ENCODE measurements at regions not wholly inside any gene's neighbourhood (a gene's known extent, or its start where the extent isn't known, plus 50 kb on each side); places are given as distances from the start of the nearest gene placed in this dataset.
A peak's percentile ranks its signal among the peaks of the same experiment; 100 is the strongest.

- 100% methylated on average over 2 of the region's 3 CpGs for WGBS (ENCODE audit: insufficient coverage)
- H3K27ac ChIP-seq (ENCODE audit: low read depth, low read length) = no peak overlapping the region
- DNase-seq (ENCODE audit: low read depth in 4 of 6, low spot score in 6 of 6) = no peak
Measured at GRCh38 chr4:108315694-108316093, 147.0 kb upstream of the LEF1 start.

GRCh38 chr4:108314900-108315589, 146.3 kb upstream of the LEF1 start:
- no peak overlapping the region for H3K27ac ChIP-seq (ENCODE audit: low read depth, low read length)
- no peak overlapping the region for H3K4me3 ChIP-seq (ENCODE audit: low read depth, low read length)
- DNase-seq (ENCODE audit: low read depth in 4 of 6, low spot score in 6 of 6) = no peak
- H3K36me3 ChIP-seq (ENCODE audit: control insufficient read depth, insufficient read depth, low read length) = no peaks in the 10 kb centered on the region
- no peaks in the 10 kb centered on the region for H3K27me3 ChIP-seq (ENCODE audit: control insufficient read depth, insufficient read depth, low read length)
- no peaks in the 10 kb centered on the region for H3K9me3 ChIP-seq (ENCODE audit: control insufficient read depth, insufficient read depth, low read length)
- H3K4me1 ChIP-seq (ENCODE audit: control insufficient read depth, insufficient read depth, low read length) = no peaks in the 10 kb centered on the region
- WGBS (ENCODE audit: insufficient coverage) = 88% methylated on average over 1 of the region's 8 CpGs

More at GRCh38 chr4:108315694-108316093, 147.0 kb upstream of the LEF1 start:
- no peaks in the 10 kb centered on the region for H3K9me3 ChIP-seq (ENCODE audit: control insufficient read depth, insufficient read depth, low read length)
- no peaks in the 10 kb centered on the region for H3K27me3 ChIP-seq (ENCODE audit: control insufficient read depth, insufficient read depth, low read length)
- H3K36me3 ChIP-seq (ENCODE audit: control insufficient read depth, insufficient read depth, low read length) = no peaks in the 10 kb centered on the region
- no peaks in the 10 kb centered on the region for H3K4me1 ChIP-seq (ENCODE audit: control insufficient read depth, insufficient read depth, low read length)
- H3K4me3 ChIP-seq (ENCODE audit: low read depth, low read length) = no peak overlapping the region

GRCh38 chr4:108313546-108314339, 145.0 kb upstream of the LEF1 start:
- Histone ChIP-seq H3K27ac (ENCODE audit: low read depth, low read length) (no peak overlapping the region), H3K27me3 (ENCODE audit: control insufficient read depth, insufficient read depth, low read length) (no peaks in the 10 kb centered on the region), H3K4me1 (ENCODE audit: control insufficient read depth, insufficient read depth, low read length) (no peaks in the 10 kb centered on the region), H3K4me3 (ENCODE audit: low read depth, low read length) (no peak overlapping the region), H3K9me3 (ENCODE audit: control insufficient read depth, insufficient read depth, low read length) (peaks cover 3% of the 10 kb centered on the region), H3K36me3 (ENCODE audit: control insufficient read depth, insufficient read depth, low read length) (no peaks in the 10 kb centered on the region)
- no peak for DNase-seq (ENCODE audit: low read depth in 4 of 6, low spot score in 6 of 6)
- 100% methylated on average over 2 of the region's 5 CpGs for WGBS (ENCODE audit: insufficient coverage)

GRCh38 chr4:108311313-108311712, 142.6 kb upstream of the LEF1 start:
- Histone ChIP-seq H3K36me3 (ENCODE audit: control insufficient read depth, insufficient read depth, low read length) (no peaks in the 10 kb centered on the region), H3K4me3 (ENCODE audit: low read depth, low read length) (no peak overlapping the region), H3K4me1 (ENCODE audit: control insufficient read depth, insufficient read depth, low read length) (no peaks in the 10 kb centered on the region), H3K27me3 (ENCODE audit: control insufficient read depth, insufficient read depth, low read length) (no peaks in the 10 kb centered on the region), H3K27ac (ENCODE audit: low read depth, low read length) (no peak overlapping the region), H3K9me3 (ENCODE audit: control insufficient read depth, insufficient read depth, low read length) (peaks cover 3% of the 10 kb centered on the region)
- no CpG with 5 or more reads among the region's 1 CpG for WGBS (ENCODE audit: insufficient coverage)
- DNase-seq (ENCODE audit: low read depth in 4 of 6, low spot score in 6 of 6) = no peak

- Histone ChIP-seq H3K27ac (ENCODE audit: low read depth, low read length) (no peak overlapping the region), H3K4me3 (ENCODE audit: low read depth, low read length) (no peak overlapping the region), H3K4me1 (ENCODE audit: control insufficient read depth, insufficient read depth, low read length) (no peaks in the 10 kb centered on the region), H3K27me3 (ENCODE audit: control insufficient read depth, insufficient read depth, low read length) (no peaks in the 10 kb centered on the region), H3K36me3 (ENCODE audit: control insufficient read depth, insufficient read depth, low read length) (no peaks in the 10 kb centered on the region), H3K9me3 (ENCODE audit: control insufficient read depth, insufficient read depth, low read length) (no peaks in the 10 kb centered on the region)
- no CpG with 5 or more reads among the region's 5 CpGs for WGBS (ENCODE audit: insufficient coverage)
- no peak for DNase-seq (ENCODE audit: low read depth in 4 of 6, low spot score in 6 of 6)
Measured at GRCh38 chr4:108303488-108304177, 134.9 kb upstream of the LEF1 start.

- H3K36me3 ChIP-seq (ENCODE audit: control insufficient read depth, insufficient read depth, low read length) = no peaks in the 10 kb centered on the region
- DNase-seq (ENCODE audit: low read depth in 4 of 6, low spot score in 6 of 6) = peak in 1 of 6 donors; percentile 2
- H3K27ac ChIP-seq (ENCODE audit: low read depth, low read length) = no peak overlapping the region
- WGBS (ENCODE audit: insufficient coverage) = 70% methylated on average over 1 of the region's 1 CpG
- H3K27me3 ChIP-seq (ENCODE audit: control insufficient read depth, insufficient read depth, low read length) = no peaks in the 10 kb centered on the region
- no peaks in the 10 kb centered on the region for H3K9me3 ChIP-seq (ENCODE audit: control insufficient read depth, insufficient read depth, low read length)
- no peak overlapping the region for H3K4me3 ChIP-seq (ENCODE audit: low read depth, low read length)
- H3K4me1 ChIP-seq (ENCODE audit: control insufficient read depth, insufficient read depth, low read length) = no peaks in the 10 kb centered on the region
Measured at GRCh38 chr4:108301545-108302251, 133.0 kb upstream of the LEF1 start.

GRCh38 chr4:108297605-108298004, 128.9 kb upstream of the LEF1 start:
- Histone ChIP-seq H3K27ac (ENCODE audit: low read depth, low read length) (no peak overlapping the region), H3K9me3 (ENCODE audit: control insufficient read depth, insufficient read depth, low read length) (no peaks in the 10 kb centered on the region), H3K36me3 (ENCODE audit: control insufficient read depth, insufficient read depth, low read length) (no peaks in the 10 kb centered on the region), H3K4me3 (ENCODE audit: low read depth, low read length) (no peak overlapping the region), H3K4me1 (ENCODE audit: control insufficient read depth, insufficient read depth, low read length) (no peaks in the 10 kb centered on the region), H3K27me3 (ENCODE audit: control insufficient read depth, insufficient read depth, low read length) (no peaks in the 10 kb centered on the region)
- WGBS (ENCODE audit: insufficient coverage) = 100% methylated on average over 1 of the region's 2 CpGs
- DNase-seq (ENCODE audit: low read depth in 4 of 6, low spot score in 6 of 6) = no peak

- Histone ChIP-seq H3K27me3 (ENCODE audit: control insufficient read depth, insufficient read depth, low read length) (no peaks in the 10 kb centered on the region), H3K4me1 (ENCODE audit: control insufficient read depth, insufficient read depth, low read length) (no peaks in the 10 kb centered on the region), H3K4me3 (ENCODE audit: low read depth, low read length) (no peak overlapping the region), H3K9me3 (ENCODE audit: control insufficient read depth, insufficient read depth, low read length) (no peaks in the 10 kb centered on the region), H3K36me3 (ENCODE audit: control insufficient read depth, insufficient read depth, low read length) (no peaks in the 10 kb centered on the region), H3K27ac (ENCODE audit: low read depth, low read length) (no peak overlapping the region)
- no peak for DNase-seq (ENCODE audit: low read depth in 4 of 6, low spot score in 6 of 6)
Measured at GRCh38 chr4:108292229-108292628, 123.5 kb upstream of the LEF1 start.

GRCh38 chr4:108291137-108291536, 122.4 kb upstream of the LEF1 start:
- H3K4me3 ChIP-seq (ENCODE audit: low read depth, low read length) = no peak overlapping the region
- H3K36me3 ChIP-seq (ENCODE audit: control insufficient read depth, insufficient read depth, low read length) = no peaks in the 10 kb centered on the region
- no peaks in the 10 kb centered on the region for H3K4me1 ChIP-seq (ENCODE audit: control insufficient read depth, insufficient read depth, low read length)
- no peak for DNase-seq (ENCODE audit: low read depth in 4 of 6, low spot score in 6 of 6)
- H3K9me3 ChIP-seq (ENCODE audit: control insufficient read depth, insufficient read depth, low read length) = no peaks in the 10 kb centered on the region
- H3K27ac ChIP-seq (ENCODE audit: low read depth, low read length) = no peak overlapping the region
- no CpG with 5 or more reads among the region's 2 CpGs for WGBS (ENCODE audit: insufficient coverage)
- H3K27me3 ChIP-seq (ENCODE audit: control insufficient read depth, insufficient read depth, low read length) = no peaks in the 10 kb centered on the region
